ENCODE measurements at regions not wholly inside any gene's neighbourhood (a gene's known extent, or its start where the extent isn't known, plus 50 kb on each side); places are given as distances from the start of the nearest gene placed in this dataset.

DNA sequence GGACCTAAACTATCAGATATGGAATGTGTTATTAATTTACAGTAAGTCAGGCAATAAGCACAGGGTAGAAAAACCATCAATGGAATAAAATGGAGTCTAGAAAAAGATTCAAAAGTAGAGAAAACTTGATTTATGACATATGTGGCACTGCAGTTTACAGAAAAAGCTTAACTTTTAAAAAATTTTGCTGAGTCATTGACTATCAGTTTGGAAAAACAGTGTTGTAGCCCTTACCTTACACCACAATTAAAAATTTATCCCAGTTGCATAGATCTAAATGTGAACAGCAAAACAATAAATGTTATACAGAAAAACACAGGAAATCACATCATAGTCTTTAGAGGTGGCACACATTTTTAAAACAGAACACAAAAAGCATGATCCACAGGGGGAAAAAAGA, 108.5 kb downstream of the USP22 start:
- no peak for TF ChIP-seq EZH2phosphoT487 (IDR thresholded peaks at IDR 0.05; ENCODE audit: borderline replicate concordance, low read length)
- no peak for TF ChIP-seq EZH2 (IDR thresholded peaks at IDR 0.05; ENCODE audit: low read length, unreplicated experiment)
- TF ChIP-seq, protein P1, sequence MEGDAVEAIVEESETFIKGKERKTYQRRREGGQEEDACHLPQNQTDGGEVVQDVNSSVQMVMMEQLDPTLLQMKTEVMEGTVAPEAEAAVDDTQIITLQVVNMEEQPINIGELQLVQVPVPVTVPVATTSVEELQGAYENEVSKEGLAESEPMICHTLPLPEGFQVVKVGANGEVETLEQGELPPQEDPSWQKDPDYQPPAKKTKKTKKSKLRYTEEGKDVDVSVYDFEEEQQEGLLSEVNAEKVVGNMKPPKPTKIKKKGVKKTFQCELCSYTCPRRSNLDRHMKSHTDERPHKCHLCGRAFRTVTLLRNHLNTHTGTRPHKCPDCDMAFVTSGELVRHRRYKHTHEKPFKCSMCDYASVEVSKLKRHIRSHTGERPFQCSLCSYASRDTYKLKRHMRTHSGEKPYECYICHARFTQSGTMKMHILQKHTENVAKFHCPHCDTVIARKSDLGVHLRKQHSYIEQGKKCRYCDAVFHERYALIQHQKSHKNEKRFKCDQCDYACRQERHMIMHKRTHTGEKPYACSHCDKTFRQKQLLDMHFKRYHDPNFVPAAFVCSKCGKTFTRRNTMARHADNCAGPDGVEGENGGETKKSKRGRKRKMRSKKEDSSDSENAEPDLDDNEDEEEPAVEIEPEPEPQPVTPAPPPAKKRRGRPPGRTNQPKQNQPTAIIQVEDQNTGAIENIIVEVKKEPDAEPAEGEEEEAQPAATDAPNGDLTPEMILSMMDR (conservative IDR thresholded peaks at IDR 0.05; ENCODE audit: low read depth, low read length) = no peak
- POLR2A ChIA-PET (ENCODE audit: unreplicated experiment) = no interaction called here
- no peak overlapping the region for H3K4me3 ChIP-seq (ENCODE audit: low read length)
- peaks cover 5% of the 10 kb centered on the region for H3F3A ChIP-seq (ENCODE audit: low read length, unreplicated experiment)
- H3K27ac ChIP-seq (ENCODE audit: low read length) = no peak overlapping the region
- ATAC-seq = no peak
- no peaks in the 10 kb centered on the region for H3K9me3 ChIP-seq (ENCODE audit: low read length)
- H3K9ac ChIP-seq (ENCODE audit: low read length) = no peak overlapping the region
- H2AFZ ChIP-seq (ENCODE audit: low read length) = no peak overlapping the region
- intact Hi-C loops (cut with micrococcal nuclease) = no loop called here
- no TSS peak for BruUV-seq (replicated peaks)
- no peaks in the 10 kb centered on the region for H3K36me3 ChIP-seq (ENCODE audit: low read depth, low read length)
- H4K20me1 ChIP-seq (ENCODE audit: low read length) = no peaks in the 10 kb centered on the region
- no peaks in the 10 kb centered on the region for H3K79me2 ChIP-seq (ENCODE audit: low read length)
- H3K9me2 ChIP-seq (replicated peaks; ENCODE audit: low read length) = no peaks in the 10 kb centered on the region
- H3K27me3 ChIP-seq (ENCODE audit: low read length) = no peaks in the 10 kb centered on the region
- peaks cover 33% of the 10 kb centered on the region for H3K4me1 ChIP-seq (ENCODE audit: insufficient read depth, low read length)
- DNase-seq = no peak
- H3K4me2 ChIP-seq (ENCODE audit: low read length) = no peak overlapping the region
- CTCF ChIA-PET = no interaction called here

- Histone ChIP-seq H3K36me3 (ENCODE audit: low read depth, low read length) (no peaks in the 10 kb centered on the region), H3K27ac (ENCODE audit: low read length) (peak overlapping the region; percentile 87), H3K9ac (ENCODE audit: low read length) (peak overlapping the region; percentile 47), H3K9me3 (ENCODE audit: low read length) (no peaks in the 10 kb centered on the region), H3K4me3 (ENCODE audit: low read length) (peak overlapping the region; percentile 36; the same call in 1 of the 2 replicates), H3K27me3 (ENCODE audit: low read length) (no peaks in the 10 kb centered on the region), H3F3A (ENCODE audit: low read length, unreplicated experiment) (peaks cover 5% of the 10 kb centered on the region), H3K79me2 (ENCODE audit: low read length) (no peaks in the 10 kb centered on the region), H3K4me2 (ENCODE audit: low read length) (peak overlapping the region; percentile 62), H3K9me2 (replicated peaks; ENCODE audit: low read length) (no peaks in the 10 kb centered on the region), H4K20me1 (ENCODE audit: low read length) (no peaks in the 10 kb centered on the region), H3K4me1 (ENCODE audit: insufficient read depth, low read length) (peaks cover 33% of the 10 kb centered on the region), H2AFZ (ENCODE audit: low read length) (no peak overlapping the region)
- CTCF ChIA-PET = no interaction called here
- intact Hi-C loops (cut with micrococcal nuclease) = loop anchor here (2.0 kb wide), 1 partner anchor 27 kb away; no protein-coding TSS in a partner anchor
- ATAC-seq = peak; percentile 80
- no peak for TF ChIP-seq EZH2phosphoT487 (IDR thresholded peaks at IDR 0.05; ENCODE audit: borderline replicate concordance, low read length)
- TF ChIP-seq, protein P1 (conservative IDR thresholded peaks at IDR 0.05; ENCODE audit: low read depth, low read length) = no peak
- no peak for TF ChIP-seq EZH2 (IDR thresholded peaks at IDR 0.05; ENCODE audit: low read length, unreplicated experiment)
- DNase-seq = peak; percentile 84
- POLR2A ChIA-PET (ENCODE audit: unreplicated experiment) = no interaction called here
- BruUV-seq (replicated peaks) = no TSS peak
Measured at GRCh38 chr17:20935740-20936139, 107.1 kb downstream of the USP22 start.

DNA sequence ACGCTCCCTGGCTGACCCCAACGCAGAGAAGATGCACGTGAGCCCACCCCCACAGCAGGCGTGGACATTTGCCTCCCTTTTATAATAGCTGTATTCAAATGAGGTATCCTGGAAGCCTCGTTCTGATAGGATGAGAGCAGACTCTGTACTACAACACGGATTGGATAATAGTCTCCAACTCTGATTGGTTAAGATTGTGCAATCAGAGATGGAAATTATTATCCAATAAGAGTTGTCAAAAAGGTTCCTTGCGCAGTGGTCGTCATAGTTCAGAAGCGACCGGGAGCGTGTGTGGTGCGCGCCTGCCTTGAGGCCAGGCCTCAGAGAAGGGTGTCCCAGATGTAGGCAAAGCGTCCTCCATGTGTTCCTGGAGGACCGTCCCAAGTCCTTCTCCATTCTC, 104.6 kb downstream of the USP22 start:
- H3K9ac ChIP-seq (ENCODE audit: low read length) = no peak overlapping the region
- CTCF ChIA-PET = no interaction called here
- H3K9me3 ChIP-seq (ENCODE audit: low read length) = no peaks in the 10 kb centered on the region
- no peaks in the 10 kb centered on the region for H3K27me3 ChIP-seq (ENCODE audit: low read length)
- no peaks in the 10 kb centered on the region for H3K79me2 ChIP-seq (ENCODE audit: low read length)
- POLR2A ChIA-PET (ENCODE audit: unreplicated experiment) = no interaction called here
- ATAC-seq = no peak
- H3K27ac ChIP-seq (ENCODE audit: low read length) = no peak overlapping the region
- H3K9me2 ChIP-seq (replicated peaks; ENCODE audit: low read length) = no peaks in the 10 kb centered on the region
- BruUV-seq (replicated peaks) = no TSS peak
- peaks cover 33% of the 10 kb centered on the region for H3K4me1 ChIP-seq (ENCODE audit: insufficient read depth, low read length)
- no peak overlapping the region for H2AFZ ChIP-seq (ENCODE audit: low read length)
- H3K4me3 ChIP-seq (ENCODE audit: low read length) = no peak overlapping the region
- intact Hi-C loops (cut with micrococcal nuclease) = no loop called here
- TF ChIP-seq, protein P1 (conservative IDR thresholded peaks at IDR 0.05; ENCODE audit: low read depth, low read length) = no peak
- no peak for TF ChIP-seq EZH2phosphoT487 (IDR thresholded peaks at IDR 0.05; ENCODE audit: borderline replicate concordance, low read length)
- no peak for TF ChIP-seq EZH2 (IDR thresholded peaks at IDR 0.05; ENCODE audit: low read length, unreplicated experiment)
- no peak for DNase-seq
- no peaks in the 10 kb centered on the region for H3K36me3 ChIP-seq (ENCODE audit: low read depth, low read length)
- no peak overlapping the region for H3K4me2 ChIP-seq (ENCODE audit: low read length)
- peaks cover 5% of the 10 kb centered on the region for H3F3A ChIP-seq (ENCODE audit: low read length, unreplicated experiment)
- H4K20me1 ChIP-seq (ENCODE audit: low read length) = no peaks in the 10 kb centered on the region
